Stimulated activated naive CD8-positive, alpha-beta T cell treated with anti-CD3 and anti-CD28 coated beads, Interleukin-15, Interleukin-2, amounts not matched to agents 100 ng/mL and 50 ng/mL, for 24 hours (primary cell): ENCODE measurements at regions not wholly inside any gene's neighbourhood (a gene's known extent, or its start where the extent isn't known, plus 50 kb on each side); places are given as distances from the start of the nearest gene placed in this dataset.

Experiments
- H3K27ac Mint-ChIP-seq: one replicate; pipeline ENCODE4 v1.8.0; 2021; ENCODE audit warnings: mild to moderate bottlenecking, mixed read lengths
- H3K27me3 Mint-ChIP-seq: one replicate; pipeline ENCODE4 v1.8.0; 2021; ENCODE audit warnings: mixed read lengths
- H3K36me3 Mint-ChIP-seq: one replicate; pipeline ENCODE4 v1.8.0; 2021; ENCODE audit warnings: low read depth, mixed read lengths
- H3K4me1 Mint-ChIP-seq: one replicate; pipeline ENCODE4 v1.8.0; 2021; ENCODE audit warnings: low read depth, mixed read lengths
- H3K4me3 Mint-ChIP-seq: one replicate; pipeline ENCODE4 v1.8.0; 2021; ENCODE audit warnings: mild to moderate bottlenecking, mixed read lengths
- H3K9me3 Mint-ChIP-seq: one replicate; pipeline ENCODE4 v1.8.0; 2021; ENCODE audit warnings: mixed read lengths

- Mint-ChIP-seq H3K27me3 (peaks cover 37% of the 10 kb centered on the region), H3K4me3 (no peak overlapping the region), H3K9me3 (peaks cover 4% of the 10 kb centered on the region), H3K36me3 (no peaks in the 10 kb centered on the region), H3K27ac (no peak overlapping the region), H3K4me1 (no peaks in the 10 kb centered on the region)
These were observed 381.2 kb downstream of the MN1 start for GRCh38 chr22:27420195-27420816.

- Mint-ChIP-seq H3K27ac (no peak overlapping the region), H3K36me3 (no peaks in the 10 kb centered on the region), H3K27me3 (peaks cover 35% of the 10 kb centered on the region)
These were observed 380.7 kb downstream of the MN1 start for GRCh38 chr22:27420817-27421361.

GRCh38 chr22:27422442-27422841 is 379.1 kb downstream of the MN1 start:
- no peaks in the 10 kb centered on the region for H3K4me1 Mint-ChIP-seq

More at GRCh38 chr22:27420817-27421361, 380.7 kb downstream of the MN1 start:
- Mint-ChIP-seq H3K4me1 (no peaks in the 10 kb centered on the region), H3K4me3 (no peak overlapping the region), H3K9me3 (peaks cover 4% of the 10 kb centered on the region)

GRCh38 chr22:27424319-27424718 is 377.2 kb downstream of the MN1 start:
- peaks cover 26% of the 10 kb centered on the region for H3K27me3 Mint-ChIP-seq

More at GRCh38 chr22:27422442-27422841, 379.1 kb downstream of the MN1 start:
- H3K27ac Mint-ChIP-seq, result no peak overlapping the region
- H3K9me3 Mint-ChIP-seq, result peaks cover 6% of the 10 kb centered on the region
- peaks cover 27% of the 10 kb centered on the region for H3K27me3 Mint-ChIP-seq
- H3K4me3 Mint-ChIP-seq, result no peak overlapping the region
- no peaks in the 10 kb centered on the region for H3K36me3 Mint-ChIP-seq

GRCh38 chr22:27429476-27429875 is 372.1 kb downstream of the MN1 start:
- H3K27ac Mint-ChIP-seq, result no peak overlapping the region
- peaks cover 13% of the 10 kb centered on the region for H3K9me3 Mint-ChIP-seq
- no peaks in the 10 kb centered on the region for H3K27me3 Mint-ChIP-seq
- no peaks in the 10 kb centered on the region for H3K36me3 Mint-ChIP-seq
- no peaks in the 10 kb centered on the region for H3K4me1 Mint-ChIP-seq
- no peak overlapping the region for H3K4me3 Mint-ChIP-seq

More at GRCh38 chr22:27424319-27424718, 377.2 kb downstream of the MN1 start:
- Mint-ChIP-seq H3K27ac (no peak overlapping the region), H3K4me3 (no peak overlapping the region), H3K9me3 (peaks cover 12% of the 10 kb centered on the region), H3K36me3 (no peaks in the 10 kb centered on the region), H3K4me1 (no peaks in the 10 kb centered on the region)

GRCh38 chr22:27431081-27431480 is 370.5 kb downstream of the MN1 start:
- H3K4me1 Mint-ChIP-seq, result no peaks in the 10 kb centered on the region
- H3K27me3 Mint-ChIP-seq, result no peaks in the 10 kb centered on the region
- peaks cover 13% of the 10 kb centered on the region for H3K9me3 Mint-ChIP-seq
- H3K36me3 Mint-ChIP-seq, result no peaks in the 10 kb centered on the region
- H3K27ac Mint-ChIP-seq, result no peak overlapping the region
- no peak overlapping the region for H3K4me3 Mint-ChIP-seq

- Mint-ChIP-seq H3K4me3 (no peak overlapping the region), H3K4me1 (no peaks in the 10 kb centered on the region), H3K9me3 (peaks cover 13% of the 10 kb centered on the region), H3K27ac (no peak overlapping the region), H3K36me3 (no peaks in the 10 kb centered on the region), H3K27me3 (no peaks in the 10 kb centered on the region)
These were observed 369.7 kb downstream of the MN1 start for GRCh38 chr22:27431896-27432295.

- no peaks in the 10 kb centered on the region for H3K27me3 Mint-ChIP-seq
- no peaks in the 10 kb centered on the region for H3K4me1 Mint-ChIP-seq
- no peaks in the 10 kb centered on the region for H3K36me3 Mint-ChIP-seq
- no peak overlapping the region for H3K4me3 Mint-ChIP-seq
- no peak overlapping the region for H3K27ac Mint-ChIP-seq
- H3K9me3 Mint-ChIP-seq, result peaks cover 8% of the 10 kb centered on the region
These were observed 368.5 kb downstream of the MN1 start for GRCh38 chr22:27433099-27433498.

GRCh38 chr22:27433585-27434190 is 367.9 kb downstream of the MN1 start:
- Mint-ChIP-seq H3K4me3 (no peak overlapping the region), H3K27ac (no peak overlapping the region), H3K27me3 (no peaks in the 10 kb centered on the region), H3K4me1 (no peaks in the 10 kb centered on the region), H3K36me3 (no peaks in the 10 kb centered on the region), H3K9me3 (peaks cover 5% of the 10 kb centered on the region)

GRCh38 chr22:27434898-27435297 is 366.7 kb downstream of the MN1 start:
- no peak overlapping the region for H3K4me3 Mint-ChIP-seq
- no peaks in the 10 kb centered on the region for H3K4me1 Mint-ChIP-seq
- H3K9me3 Mint-ChIP-seq, result peaks cover 5% of the 10 kb centered on the region
- H3K36me3 Mint-ChIP-seq, result no peaks in the 10 kb centered on the region
- H3K27ac Mint-ChIP-seq, result no peak overlapping the region
- no peaks in the 10 kb centered on the region for H3K27me3 Mint-ChIP-seq

- H3K4me1 Mint-ChIP-seq, result no peaks in the 10 kb centered on the region
- H3K36me3 Mint-ChIP-seq, result no peaks in the 10 kb centered on the region
- H3K4me3 Mint-ChIP-seq, result no peak overlapping the region
- H3K27ac Mint-ChIP-seq, result no peak overlapping the region
- peaks cover 5% of the 10 kb centered on the region for H3K9me3 Mint-ChIP-seq
- H3K27me3 Mint-ChIP-seq, result no peaks in the 10 kb centered on the region
These were observed 365.5 kb downstream of the MN1 start for GRCh38 chr22:27435844-27436576.

- no peaks in the 10 kb centered on the region for H3K36me3 Mint-ChIP-seq
- H3K27ac Mint-ChIP-seq, result no peak overlapping the region
- no peaks in the 10 kb centered on the region for H3K27me3 Mint-ChIP-seq
- H3K9me3 Mint-ChIP-seq, result peaks cover 5% of the 10 kb centered on the region
- no peak overlapping the region for H3K4me3 Mint-ChIP-seq
- H3K4me1 Mint-ChIP-seq, result no peaks in the 10 kb centered on the region
These were observed 365.0 kb downstream of the MN1 start for GRCh38 chr22:27436591-27436990.

GRCh38 chr22:27437570-27437969 is 364.0 kb downstream of the MN1 start:
- Mint-ChIP-seq H3K4me1 (no peaks in the 10 kb centered on the region), H3K27ac (no peak overlapping the region), H3K36me3 (no peaks in the 10 kb centered on the region), H3K4me3 (no peak overlapping the region), H3K9me3 (peaks cover 3% of the 10 kb centered on the region), H3K27me3 (no peaks in the 10 kb centered on the region)

GRCh38 chr22:27438271-27438980 is 363.1 kb downstream of the MN1 start:
- no peaks in the 10 kb centered on the region for H3K27me3 Mint-ChIP-seq
- H3K36me3 Mint-ChIP-seq, result no peaks in the 10 kb centered on the region
- H3K4me1 Mint-ChIP-seq, result no peaks in the 10 kb centered on the region
- H3K27ac Mint-ChIP-seq, result no peak overlapping the region
- no peaks in the 10 kb centered on the region for H3K9me3 Mint-ChIP-seq
- no peak overlapping the region for H3K4me3 Mint-ChIP-seq

GRCh38 chr22:27439131-27439530 is 362.4 kb downstream of the MN1 start:
- no peaks in the 10 kb centered on the region for H3K9me3 Mint-ChIP-seq
- H3K36me3 Mint-ChIP-seq, result no peaks in the 10 kb centered on the region
- no peak overlapping the region for H3K4me3 Mint-ChIP-seq
- no peaks in the 10 kb centered on the region for H3K4me1 Mint-ChIP-seq
- no peak overlapping the region for H3K27ac Mint-ChIP-seq
- H3K27me3 Mint-ChIP-seq, result no peaks in the 10 kb centered on the region
